Gastroesophageal sphincter (tissue), 3 donors: ENCODE measurements at regions not wholly inside any gene's neighbourhood (a gene's known extent, or its start where the extent isn't known, plus 50 kb on each side); places are given as distances from the start of the nearest gene placed in this dataset.

Experiments
- CTCF ChIP-seq, 4 experiments: fragments of 200-600 bp in 2 of 4; fragments of 450-650 bp in 2 of 4; sonication (generic) in 1 of 4; IDR thresholded peaks; one replicate each; pipeline ENCODE4 v1.5.1; 2017 to 2019; ENCODE audit warnings: antibody characterized with exemption in 4 of 4, mild to moderate bottlenecking in 2 of 4, moderate library complexity in 2 of 4
- EP300 ChIP-seq: sonication (generic); formaldehyde crosslinking; IDR thresholded peaks from one replicate; pipeline ENCODE4 v1.6.1; 2017; ENCODE audit warnings: antibody characterized with exemption, mild to moderate bottlenecking

GRCh38 chr5:19104948-19105347, 883.1 kb downstream of the CDH18 start:
- TF ChIP-seq CTCF (IDR thresholded peaks at IDR 0.05) (no peak), EP300 (no peak)
